ENCODE measurements at regions not wholly inside any gene's neighbourhood (a gene's known extent, or its start where the extent isn't known, plus 50 kb on each side); places are given as distances from the start of the nearest gene placed in this dataset.
"Not testable (repeated sequence)": the region's sequence is repeated elsewhere in the genome, so short reads cannot be mapped to it uniquely, and the experiment has no call there.

DNA sequence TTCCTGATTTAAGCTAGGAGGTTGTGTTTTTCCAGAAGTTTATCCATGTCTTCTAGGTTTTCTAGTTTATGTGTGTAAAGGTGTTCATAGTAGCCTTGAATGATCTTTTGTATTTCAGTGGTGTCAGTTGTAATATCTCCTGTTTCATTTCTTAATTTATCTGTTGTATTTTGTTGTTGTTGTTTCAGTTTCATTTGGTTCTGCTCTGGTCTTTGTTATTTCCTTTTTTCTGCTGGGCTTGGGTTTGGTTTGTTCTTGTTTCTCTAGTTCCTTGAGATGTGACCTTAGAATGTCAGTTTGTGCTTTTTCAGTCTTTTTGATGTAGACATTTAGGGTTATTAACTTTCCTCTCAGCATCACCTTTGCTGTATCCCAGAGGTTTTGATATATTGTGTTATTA lies 62.8 kb downstream of the SCP2D1 start:
- POLR2A ChIA-PET; DNase-seq (ENCODE audit: low read depth, low spot score); CTCF ChIA-PET; H3K4me3 ChIP-seq (ENCODE audit: low read depth, low read length): not testable (repeated sequence)

- TF ChIP-seq, protein P1, sequence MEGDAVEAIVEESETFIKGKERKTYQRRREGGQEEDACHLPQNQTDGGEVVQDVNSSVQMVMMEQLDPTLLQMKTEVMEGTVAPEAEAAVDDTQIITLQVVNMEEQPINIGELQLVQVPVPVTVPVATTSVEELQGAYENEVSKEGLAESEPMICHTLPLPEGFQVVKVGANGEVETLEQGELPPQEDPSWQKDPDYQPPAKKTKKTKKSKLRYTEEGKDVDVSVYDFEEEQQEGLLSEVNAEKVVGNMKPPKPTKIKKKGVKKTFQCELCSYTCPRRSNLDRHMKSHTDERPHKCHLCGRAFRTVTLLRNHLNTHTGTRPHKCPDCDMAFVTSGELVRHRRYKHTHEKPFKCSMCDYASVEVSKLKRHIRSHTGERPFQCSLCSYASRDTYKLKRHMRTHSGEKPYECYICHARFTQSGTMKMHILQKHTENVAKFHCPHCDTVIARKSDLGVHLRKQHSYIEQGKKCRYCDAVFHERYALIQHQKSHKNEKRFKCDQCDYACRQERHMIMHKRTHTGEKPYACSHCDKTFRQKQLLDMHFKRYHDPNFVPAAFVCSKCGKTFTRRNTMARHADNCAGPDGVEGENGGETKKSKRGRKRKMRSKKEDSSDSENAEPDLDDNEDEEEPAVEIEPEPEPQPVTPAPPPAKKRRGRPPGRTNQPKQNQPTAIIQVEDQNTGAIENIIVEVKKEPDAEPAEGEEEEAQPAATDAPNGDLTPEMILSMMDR (IDR thresholded peaks at IDR 0.05; ENCODE audit: insufficient read depth, low read length, missing control alignments), result no peak
- ChIA-PET POLR2A (no interaction called here), CTCF (interaction anchor here (0.9 to 1.0 kb wide), 2 partner anchors 9 to 247 kb away, joined by 3 read pairs; no protein-coding TSS in a partner anchor)
- DNase-seq (ENCODE audit: low read depth, low spot score), result no peak
- H3K4me3 ChIP-seq (ENCODE audit: low read depth, low read length), result no peak overlapping the region
These were observed 65.7 kb downstream of the SCP2D1 start for GRCh38 chr20:18879262-18879661.

DNA sequence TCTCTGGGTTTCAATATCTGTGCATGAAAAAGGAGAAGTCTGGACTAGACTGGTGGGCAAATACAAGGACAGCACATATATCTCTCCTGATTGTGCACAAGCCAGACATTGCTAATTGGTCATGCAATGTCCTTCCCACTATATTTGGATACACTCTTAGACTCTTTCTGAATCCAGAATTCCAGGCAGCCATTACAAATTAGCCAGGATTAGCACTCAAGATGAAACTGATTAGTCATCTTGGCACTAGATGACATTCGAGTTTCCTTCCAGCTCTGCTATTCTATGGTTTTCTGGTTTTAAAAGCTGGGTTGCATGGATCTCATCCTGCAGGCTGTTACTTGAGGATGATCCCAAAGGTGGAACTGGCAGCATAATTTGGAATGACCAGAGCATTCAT lies 73.2 kb downstream of the SCP2D1 start:
- no peak overlapping the region for H3K4me3 ChIP-seq (ENCODE audit: low read depth, low read length)
- ChIA-PET CTCF (interaction anchor here (0.6 kb wide), 1 partner anchor 47 kb away, joined by 4 read pairs; no protein-coding TSS in a partner anchor), POLR2A (no interaction called here)
- no peak for DNase-seq (ENCODE audit: low read depth, low spot score)
- TF ChIP-seq, protein P1 (IDR thresholded peaks at IDR 0.05; ENCODE audit: insufficient read depth, low read length, missing control alignments), result no peak

- DNase-seq (ENCODE audit: low read depth, low spot score), result no peak
- TF ChIP-seq, protein P1 (IDR thresholded peaks at IDR 0.05; ENCODE audit: insufficient read depth, low read length, missing control alignments), result no peak
- H3K4me3 ChIP-seq (ENCODE audit: low read depth, low read length), result no peak overlapping the region
- ChIA-PET POLR2A (no interaction called here), CTCF (no interaction called here)
These were observed 88.6 kb downstream of the SCP2D1 start for GRCh38 chr20:18901980-18902737.

GRCh38 chr20:18904192-18904591 lies 90.6 kb downstream of the SCP2D1 start:
- ChIA-PET POLR2A (no interaction called here), CTCF (no interaction called here)
- H3K4me3 ChIP-seq (ENCODE audit: low read depth, low read length), result no peak overlapping the region
- DNase-seq (ENCODE audit: low read depth, low spot score), result no peak
- TF ChIP-seq, protein P1 (IDR thresholded peaks at IDR 0.05; ENCODE audit: insufficient read depth, low read length, missing control alignments), result no peak

- no peak for DNase-seq (ENCODE audit: low read depth, low spot score)
- no peak overlapping the region for H3K4me3 ChIP-seq (ENCODE audit: low read depth, low read length)
- CTCF ChIA-PET, result no interaction called here
- POLR2A ChIA-PET, result no interaction called here
- TF ChIP-seq, protein P1 (IDR thresholded peaks at IDR 0.05; ENCODE audit: insufficient read depth, low read length, missing control alignments), result no peak
These were observed 91.0 kb downstream of the SCP2D1 start for GRCh38 chr20:18904624-18905023.

GRCh38 chr20:18906046-18906445 lies 92.5 kb downstream of the SCP2D1 start:
- H3K4me3 ChIP-seq (ENCODE audit: low read depth, low read length), result no peak overlapping the region
- POLR2A ChIA-PET, result no interaction called here
- no peak for DNase-seq (ENCODE audit: low read depth, low spot score)
- TF ChIP-seq, protein P1 (IDR thresholded peaks at IDR 0.05; ENCODE audit: insufficient read depth, low read length, missing control alignments), result no peak
- CTCF ChIA-PET, result no interaction called here
